ENCODE measurements at regions not wholly inside any gene's neighbourhood (a gene's known extent, or its start where the extent isn't known, plus 50 kb on each side); places are given as distances from the start of the nearest gene placed in this dataset.

DNA sequence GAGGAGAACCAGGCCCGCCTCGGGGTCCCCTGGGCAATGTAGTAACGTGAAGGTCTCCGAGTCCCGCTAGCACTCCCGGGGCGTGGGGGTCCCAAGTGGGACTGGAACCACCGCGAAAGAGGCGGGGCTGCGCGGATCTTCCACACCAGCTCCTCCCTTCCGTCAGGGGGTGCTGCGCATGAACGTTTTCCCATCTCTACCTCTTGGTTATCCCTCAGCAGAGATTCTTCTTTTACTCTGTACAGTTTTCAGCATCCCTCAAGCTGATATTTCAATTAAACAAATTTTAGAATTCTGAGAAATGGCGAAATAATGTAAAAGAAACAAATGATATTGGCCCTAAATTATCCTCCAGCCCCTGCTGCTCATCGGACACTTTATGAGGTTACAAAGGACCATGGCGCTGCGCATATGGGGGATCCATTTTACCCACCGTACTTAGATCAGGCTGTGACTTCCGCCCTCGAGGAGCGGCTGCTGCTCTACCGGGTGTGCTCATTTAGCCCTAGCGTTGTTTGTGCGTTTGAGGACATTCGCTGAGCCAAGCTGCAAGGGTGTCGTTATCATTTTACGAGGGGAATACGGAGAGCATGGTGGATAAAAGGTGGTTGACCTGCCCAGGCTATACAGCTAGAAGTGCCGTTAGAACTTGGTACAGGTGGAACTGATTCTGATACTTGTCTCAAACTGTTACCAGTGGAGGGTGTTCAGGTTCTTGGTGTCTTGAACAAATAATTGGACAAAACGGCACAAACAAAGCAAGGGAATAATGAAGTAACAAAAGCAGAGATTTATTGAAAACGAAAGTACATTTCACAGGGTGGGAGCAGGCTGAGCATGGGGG lies 75.2 kb upstream of the CHD6 start (continued):
- TF ChIP-seq, protein P1, sequence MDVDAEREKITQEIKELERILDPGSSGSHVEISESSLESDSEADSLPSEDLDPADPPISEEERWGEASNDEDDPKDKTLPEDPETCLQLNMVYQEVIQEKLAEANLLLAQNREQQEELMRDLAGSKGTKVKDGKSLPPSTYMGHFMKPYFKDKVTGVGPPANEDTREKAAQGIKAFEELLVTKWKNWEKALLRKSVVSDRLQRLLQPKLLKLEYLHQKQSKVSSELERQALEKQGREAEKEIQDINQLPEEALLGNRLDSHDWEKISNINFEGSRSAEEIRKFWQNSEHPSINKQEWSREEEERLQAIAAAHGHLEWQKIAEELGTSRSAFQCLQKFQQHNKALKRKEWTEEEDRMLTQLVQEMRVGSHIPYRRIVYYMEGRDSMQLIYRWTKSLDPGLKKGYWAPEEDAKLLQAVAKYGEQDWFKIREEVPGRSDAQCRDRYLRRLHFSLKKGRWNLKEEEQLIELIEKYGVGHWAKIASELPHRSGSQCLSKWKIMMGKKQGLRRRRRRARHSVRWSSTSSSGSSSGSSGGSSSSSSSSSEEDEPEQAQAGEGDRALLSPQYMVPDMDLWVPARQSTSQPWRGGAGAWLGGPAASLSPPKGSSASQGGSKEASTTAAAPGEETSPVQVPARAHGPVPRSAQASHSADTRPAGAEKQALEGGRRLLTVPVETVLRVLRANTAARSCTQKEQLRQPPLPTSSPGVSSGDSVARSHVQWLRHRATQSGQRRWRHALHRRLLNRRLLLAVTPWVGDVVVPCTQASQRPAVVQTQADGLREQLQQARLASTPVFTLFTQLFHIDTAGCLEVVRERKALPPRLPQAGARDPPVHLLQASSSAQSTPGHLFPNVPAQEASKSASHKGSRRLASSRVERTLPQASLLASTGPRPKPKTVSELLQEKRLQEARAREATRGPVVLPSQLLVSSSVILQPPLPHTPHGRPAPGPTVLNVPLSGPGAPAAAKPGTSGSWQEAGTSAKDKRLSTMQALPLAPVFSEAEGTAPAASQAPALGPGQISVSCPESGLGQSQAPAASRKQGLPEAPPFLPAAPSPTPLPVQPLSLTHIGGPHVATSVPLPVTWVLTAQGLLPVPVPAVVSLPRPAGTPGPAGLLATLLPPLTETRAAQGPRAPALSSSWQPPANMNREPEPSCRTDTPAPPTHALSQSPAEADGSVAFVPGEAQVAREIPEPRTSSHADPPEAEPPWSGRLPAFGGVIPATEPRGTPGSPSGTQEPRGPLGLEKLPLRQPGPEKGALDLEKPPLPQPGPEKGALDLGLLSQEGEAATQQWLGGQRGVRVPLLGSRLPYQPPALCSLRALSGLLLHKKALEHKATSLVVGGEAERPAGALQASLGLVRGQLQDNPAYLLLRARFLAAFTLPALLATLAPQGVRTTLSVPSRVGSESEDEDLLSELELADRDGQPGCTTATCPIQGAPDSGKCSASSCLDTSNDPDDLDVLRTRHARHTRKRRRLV (CRISPR knock-in tag; IDR thresholded peaks at IDR 0.05), result 0 out of 2 replicates have a peak, but pooled peaks have one; percentile 63
- TF ChIP-seq, protein P2, sequence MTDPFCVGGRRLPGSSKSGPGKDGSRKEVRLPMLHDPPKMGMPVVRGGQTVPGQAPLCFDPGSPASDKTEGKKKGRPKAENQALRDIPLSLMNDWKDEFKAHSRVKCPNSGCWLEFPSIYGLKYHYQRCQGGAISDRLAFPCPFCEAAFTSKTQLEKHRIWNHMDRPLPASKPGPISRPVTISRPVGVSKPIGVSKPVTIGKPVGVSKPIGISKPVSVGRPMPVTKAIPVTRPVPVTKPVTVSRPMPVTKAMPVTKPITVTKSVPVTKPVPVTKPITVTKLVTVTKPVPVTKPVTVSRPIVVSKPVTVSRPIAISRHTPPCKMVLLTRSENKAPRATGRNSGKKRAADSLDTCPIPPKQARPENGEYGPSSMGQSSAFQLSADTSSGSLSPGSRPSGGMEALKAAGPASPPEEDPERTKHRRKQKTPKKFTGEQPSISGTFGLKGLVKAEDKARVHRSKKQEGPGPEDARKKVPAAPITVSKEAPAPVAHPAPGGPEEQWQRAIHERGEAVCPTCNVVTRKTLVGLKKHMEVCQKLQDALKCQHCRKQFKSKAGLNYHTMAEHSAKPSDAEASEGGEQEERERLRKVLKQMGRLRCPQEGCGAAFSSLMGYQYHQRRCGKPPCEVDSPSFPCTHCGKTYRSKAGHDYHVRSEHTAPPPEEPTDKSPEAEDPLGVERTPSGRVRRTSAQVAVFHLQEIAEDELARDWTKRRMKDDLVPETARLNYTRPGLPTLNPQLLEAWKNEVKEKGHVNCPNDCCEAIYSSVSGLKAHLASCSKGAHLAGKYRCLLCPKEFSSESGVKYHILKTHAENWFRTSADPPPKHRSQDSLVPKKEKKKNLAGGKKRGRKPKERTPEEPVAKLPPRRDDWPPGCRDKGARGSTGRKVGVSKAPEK (CRISPR knock-in tag; IDR thresholded peaks at IDR 0.05; ENCODE audit: borderline replicate concordance), result peak; percentile 93
- peak; percentile 67; the same call in 1 of the 2 replicates for TF ChIP-seq BCL6 (CRISPR knock-in tag; IDR thresholded peaks at IDR 0.05)
- peak; percentile 99 for TF ChIP-seq PHF5A (CRISPR knock-in tag; IDR thresholded peaks at IDR 0.05; ENCODE audit: low read depth, unreplicated experiment)
- 0 out of 2 replicates have a peak, but pooled peaks have one; percentile 39 for TF ChIP-seq ARID2 (CRISPR knock-in tag; IDR thresholded peaks at IDR 0.05; ENCODE audit: borderline replicate concordance)
- 0 out of 2 replicates have a peak, but pooled peaks have one; percentile 69 for TF ChIP-seq HES4 (CRISPR knock-in tag; IDR thresholded peaks at IDR 0.05; ENCODE audit: borderline replicate concordance)
- TF ChIP-seq CENPX (CRISPR knock-in tag; IDR thresholded peaks at IDR 0.05), result no peak
- peak; percentile 90 for TF ChIP-seq ZNF598 (CRISPR knock-in tag; IDR thresholded peaks at IDR 0.05; ENCODE audit: borderline replicate concordance)
- peak; percentile 92; the same call in 1 of the 2 replicates for TF ChIP-seq IRF1 (CRISPR knock-in tag; IDR thresholded peaks at IDR 0.05; ENCODE audit: low read depth)
- 0 out of 2 replicates have a peak, but pooled peaks have one; percentile 20 for TF ChIP-seq CC2D1A (CRISPR knock-in tag; IDR thresholded peaks at IDR 0.05)
- TF ChIP-seq IRF2 (CRISPR knock-in tag; IDR thresholded peaks at IDR 0.05), result peak; percentile 99
- TF ChIP-seq ZSCAN31 (CRISPR knock-in tag; IDR thresholded peaks at IDR 0.05; ENCODE audit: low read depth), result 0 out of 2 replicates have a peak, but pooled peaks have one; percentile 22
- no peak for TF ChIP-seq ATF7 (IDR thresholded peaks at IDR 0.05)
- TF ChIP-seq ATF7 (CRISPR knock-in tag; IDR thresholded peaks at IDR 0.05), result peak; percentile 78; the same call in 1 of the 2 replicates
- TF ChIP-seq ETV6 (CRISPR knock-in tag; conservative IDR thresholded peaks at IDR 0.05), result peak; percentile 92
